SK-N-SH (cell line): ENCODE measurements at regions not wholly inside any gene's neighbourhood (a gene's known extent, or its start where the extent isn't known, plus 50 kb on each side); places are given as distances from the start of the nearest gene placed in this dataset.

Experiments used
- NRF1 ChIP-seq: IDR thresholded peaks from 2 replicates; pipeline ENCODE4 v1.6.1; 2012; ENCODE audit warnings: low read depth, mild to moderate bottlenecking, low read length
- POLR2AphosphoS5 ChIP-seq: IDR thresholded peaks from 2 replicates; pipeline ENCODE4 v1.6.1; 2012; ENCODE audit warnings: low read depth, low read length
- SMC3 ChIP-seq: IDR thresholded peaks from 2 replicates; pipeline ENCODE4 v1.6.1; 2012; ENCODE audit warnings: low read depth, low read length, improper control_type of control experiment
- TF ChIP-seq, protein P1 (sequence below): IDR thresholded peaks from 2 replicates; pipeline ENCODE4 v1.4.0; 2012; ENCODE audit warnings: low read depth, borderline replicate concordance

DNA sequence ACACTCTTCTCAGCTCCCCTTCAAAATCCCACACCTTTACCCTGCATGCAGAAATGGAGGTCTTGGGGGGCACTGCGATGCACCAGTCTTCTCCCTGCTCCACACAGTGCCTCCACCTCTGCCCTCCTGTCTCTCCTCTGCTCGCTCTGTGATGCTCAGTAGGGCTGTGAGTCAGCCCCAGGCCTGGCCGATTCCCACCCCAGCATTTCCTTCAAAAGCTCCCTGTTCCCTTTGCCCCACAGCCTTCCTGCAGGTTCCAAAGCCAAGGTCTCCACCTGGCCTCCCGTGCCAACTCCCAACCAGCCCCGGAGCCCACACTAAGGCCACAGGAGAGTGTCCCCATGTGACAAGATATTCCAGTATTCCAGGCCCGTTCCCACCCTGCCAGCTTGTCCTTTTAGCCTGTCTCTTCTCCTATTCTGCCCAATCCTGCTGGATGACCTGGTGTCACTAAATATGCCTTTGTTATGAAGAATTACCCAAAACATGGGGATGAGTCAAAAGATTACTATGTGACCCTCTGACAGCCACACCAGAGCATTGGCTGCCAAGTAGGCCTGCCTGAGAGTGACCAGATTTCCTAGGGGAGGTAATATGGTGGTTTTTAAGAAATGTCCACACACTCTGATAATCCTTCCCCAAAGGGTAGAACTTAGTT, 118.9 kb upstream of the NXT1 start:
- TF ChIP-seq SMC3 (no peak), POLR2AphosphoS5 (no peak), NRF1 (no peak)
- TF ChIP-seq, protein P1, sequence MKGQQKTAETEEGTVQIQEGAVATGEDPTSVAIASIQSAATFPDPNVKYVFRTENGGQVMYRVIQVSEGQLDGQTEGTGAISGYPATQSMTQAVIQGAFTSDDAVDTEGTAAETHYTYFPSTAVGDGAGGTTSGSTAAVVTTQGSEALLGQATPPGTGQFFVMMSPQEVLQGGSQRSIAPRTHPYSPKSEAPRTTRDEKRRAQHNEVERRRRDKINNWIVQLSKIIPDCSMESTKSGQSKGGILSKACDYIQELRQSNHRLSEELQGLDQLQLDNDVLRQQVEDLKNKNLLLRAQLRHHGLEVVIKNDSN, result no peak
